H9 (cell line): ENCODE measurements at regions not wholly inside any gene's neighbourhood (a gene's known extent, or its start where the extent isn't known, plus 50 kb on each side); places are given as distances from the start of the nearest gene placed in this dataset.

Experiments used
- DNase-seq: peaks from one replicate; pipeline ENCODE4 v3.0.0-alpha.2; 2017
- H2AFZ ChIP-seq: one replicate; pipeline ENCODE4 v1.6.1; 2013; ENCODE audit warnings: mild to moderate bottlenecking, low read length, control low read depth, moderate library complexity
- H2AK5ac ChIP-seq: 2 replicates; pipeline ENCODE4 v1.6.1; 2013; ENCODE audit warnings: low read length, control low read depth, mixed read lengths; ENCODE audit not compliant: insufficient read length
- H2BK120ac ChIP-seq: one replicate; pipeline ENCODE4 v1.6.1; 2013; ENCODE audit warnings: low read depth, mild to moderate bottlenecking, low read length, control low read depth, inconsistent platforms; ENCODE audit not compliant: poor library complexity, severe bottlenecking
- H2BK12ac ChIP-seq: 2 replicates; pipeline ENCODE4 v1.6.1; 2013; ENCODE audit warnings: low read length, control low read depth, mixed read lengths, low read depth; ENCODE audit not compliant: insufficient read length
- H2BK15ac ChIP-seq: 2 replicates; pipeline ENCODE4 v1.6.1; 2013; ENCODE audit warnings: low read depth, low read length, control low read depth
- H2BK20ac ChIP-seq: one replicate; pipeline ENCODE4 v1.6.1; 2013; ENCODE audit warnings: low read depth, mild to moderate bottlenecking, low read length, control low read depth, inconsistent platforms; ENCODE audit not compliant: poor library complexity, severe bottlenecking
- H2BK5ac ChIP-seq: 2 replicates; pipeline ENCODE4 v1.6.1; 2013; ENCODE audit warnings: low read length, control low read depth, mixed read lengths; ENCODE audit not compliant: insufficient read length
- H3K14ac ChIP-seq: 2 replicates; pipeline ENCODE4 v1.6.1; 2013; ENCODE audit warnings: low read length, control low read depth; ENCODE audit not compliant: insufficient read depth
- H3K18ac ChIP-seq: 2 replicates; pipeline ENCODE4 v1.6.1; 2013; ENCODE audit warnings: low read depth, mild to moderate bottlenecking, mixed read lengths, low read length, control low read depth; ENCODE audit not compliant: insufficient read length
- H3K23ac ChIP-seq: 2 replicates; pipeline ENCODE4 v1.6.1; 2013; ENCODE audit warnings: low read length, control low read depth, mixed read lengths, low read depth; ENCODE audit not compliant: insufficient read length
- H3K23me2 ChIP-seq: 2 replicates; pipeline ENCODE4 v1.6.1; 2013; ENCODE audit warnings: low read depth, mild to moderate bottlenecking, mixed read lengths, low read length, control low read depth; ENCODE audit not compliant: insufficient read length, poor library complexity, severe bottlenecking
- H3K27ac ChIP-seq: 2 replicates; pipeline ENCODE4 v1.5.1; 2013; ENCODE audit warnings: low read length, control low read depth, mixed read lengths, low read depth; ENCODE audit not compliant: insufficient read length
- H3K27me3 ChIP-seq: 2 replicates; pipeline ENCODE4 v1.6.1; 2013; ENCODE audit warnings: low read length, control low read depth, inconsistent platforms; ENCODE audit not compliant: insufficient read depth
- H3K4ac ChIP-seq: 2 replicates; pipeline ENCODE4 v1.6.1; 2013; ENCODE audit warnings: low read depth, mild to moderate bottlenecking, control low read depth, inconsistent platforms, low read length, moderate library complexity
- H3K4me1 ChIP-seq: 2 replicates; pipeline ENCODE4 v1.6.1; 2013; ENCODE audit warnings: low read length, control low read depth, inconsistent platforms; ENCODE audit not compliant: insufficient read depth
- H3K4me2 ChIP-seq: 2 replicates; pipeline ENCODE4 v1.6.1; 2013; ENCODE audit warnings: low read length, control low read depth, mixed read lengths; ENCODE audit not compliant: insufficient read length, insufficient read depth
- H3K56ac ChIP-seq: 2 replicates; pipeline ENCODE4 v1.6.1; 2013; ENCODE audit warnings: low read depth, mild to moderate bottlenecking, mixed read lengths, low read length, control low read depth; ENCODE audit not compliant: insufficient read length
- H3K79me1 ChIP-seq: 2 replicates; pipeline ENCODE4 v1.6.1; 2013; ENCODE audit warnings: low read depth, mild to moderate bottlenecking, moderate library complexity, low read length, control low read depth, inconsistent platforms; ENCODE audit not compliant: insufficient read depth, poor library complexity, severe bottlenecking
- H3K79me2 ChIP-seq: 2 replicates; pipeline ENCODE4 v1.6.1; 2013; ENCODE audit warnings: low read length, control low read depth, inconsistent platforms; ENCODE audit not compliant: insufficient read depth
- H3K9ac ChIP-seq: 2 replicates; pipeline ENCODE4 v1.6.1; 2013; ENCODE audit warnings: low read length, control low read depth, mixed read lengths; ENCODE audit not compliant: insufficient read length; ENCODE audit errors: extremely low read depth
- H3K9me3 ChIP-seq: one replicate; pipeline ENCODE4 v1.6.1; 2013; ENCODE audit warnings: low read depth, low read length, inconsistent platforms; ENCODE audit not compliant: control insufficient read depth
- H3T11ph ChIP-seq: one replicate; pipeline ENCODE4 v1.6.1; 2013; ENCODE audit warnings: mild to moderate bottlenecking, low read length, control low read depth, inconsistent platforms
- H4K20me1 ChIP-seq: one replicate; pipeline ENCODE4 v1.6.1; 2013; ENCODE audit not compliant: control insufficient read depth, insufficient read length, insufficient read depth
- H4K5ac ChIP-seq: 2 replicates; pipeline ENCODE4 v1.6.1; 2013; ENCODE audit warnings: low read depth, mild to moderate bottlenecking, mixed read lengths, low read length, control low read depth; ENCODE audit not compliant: insufficient read length
- H4K8ac ChIP-seq: replicated peaks from 2 replicates; pipeline ENCODE4 v1.6.1; 2013; ENCODE audit warnings: low read length, control low read depth, mixed read lengths, low read depth; ENCODE audit not compliant: insufficient read length
- H4K91ac ChIP-seq: 2 replicates; pipeline ENCODE4 v1.6.1; 2013; ENCODE audit warnings: low read depth, mild to moderate bottlenecking, moderate library complexity, mixed read lengths, low read length, control low read depth; ENCODE audit not compliant: insufficient read length
- H3K27ac Mint-ChIP-seq, 3 experiments: 2 replicates in 2 of 3; 3 replicates in 1 of 3; pipeline ENCODE4 v1.8.0; 2020 to 2021; ENCODE audit warnings: mixed read lengths in 3 of 3, mild to moderate bottlenecking in 1 of 3, moderate library complexity in 1 of 3
- H3K27me3 Mint-ChIP-seq: 2 replicates; pipeline ENCODE4 v1.8.0; 2021; ENCODE audit warnings: low read depth, mild to moderate bottlenecking, moderate library complexity, mixed read lengths
- H3K36me3 Mint-ChIP-seq, 3 experiments: 2 replicates in 2 of 3; 3 replicates in 1 of 3; pipeline ENCODE4 v1.8.0; 2020 to 2021; ENCODE audit warnings: low read depth in 3 of 3, mixed read lengths in 3 of 3; ENCODE audit not compliant: insufficient read depth in 1 of 3
- H3K4me1 Mint-ChIP-seq, 2 experiments: 2 replicates each; pipeline ENCODE4 v1.8.0; 2020; ENCODE audit warnings: mixed read lengths in 2 of 2
- H3K4me3 Mint-ChIP-seq, 2 experiments: 2 replicates in 1 of 2; 3 replicates in 1 of 2; pipeline ENCODE4 v1.8.0; 2020 to 2021; ENCODE audit warnings: mild to moderate bottlenecking in 2 of 2, mixed read lengths in 2 of 2, moderate library complexity in 1 of 2
- H3K9me3 Mint-ChIP-seq, 2 experiments: 2 replicates in 1 of 2; 3 replicates in 1 of 2; pipeline ENCODE4 v1.8.0; 2020; ENCODE audit warnings: mild to moderate bottlenecking in 2 of 2, mixed read lengths in 2 of 2, moderate library complexity in 1 of 2
- CTCF ChIP-seq: fragments of 200-600 bp; sonication (generic); conservative IDR thresholded peaks from 3 replicates; pipeline ENCODE4 v1.8.0; 2021; ENCODE audit warnings: antibody characterized with exemption, mild to moderate bottlenecking
- WGBS: extraction: QIAGEN DNeasy Blood & Tissue Kit; methylation state at CpG from one replicate; pipeline ENCODE4 v1.1.7; 2013; ENCODE audit warnings: missing lambda C conversion rate, low lambda C conversion rate, mixed read lengths; ENCODE audit not compliant: insufficient read length; ENCODE audit errors: extremely low coverage; 5-methylcytosine and 5-hydroxymethylcytosine counted together

GRCh38 chr6:47383360-47383759, 73.7 kb upstream of the TNFRSF21 start:
- no peak overlapping the region for H3K4ac ChIP-seq
- no peaks in the 10 kb centered on the region for H3K9me3 ChIP-seq
- H2AK5ac ChIP-seq: no peak overlapping the region
- no peak overlapping the region for H2AFZ ChIP-seq
- no peak overlapping the region for H2BK5ac ChIP-seq
- TF ChIP-seq CTCF: no peak
- no peaks in the 10 kb centered on the region for H3K79me2 ChIP-seq
- no peaks in the 10 kb centered on the region for H3K27me3 Mint-ChIP-seq
- H3K27ac Mint-ChIP-seq: no peak overlapping the region
- no peak overlapping the region for H4K91ac ChIP-seq
- H2BK12ac ChIP-seq: no peak overlapping the region
- no peaks in the 10 kb centered on the region for H3K4me1 ChIP-seq
- H4K20me1 ChIP-seq: no peaks in the 10 kb centered on the region
- no CpG with 5 or more reads among the region's 1 CpG for WGBS
- DNase-seq: no peak
- H3K27ac ChIP-seq: no peak overlapping the region
- no peak overlapping the region for H3K18ac ChIP-seq
- H3K27me3 ChIP-seq: no peaks in the 10 kb centered on the region
- no peak overlapping the region for H4K8ac ChIP-seq
- no peak overlapping the region for H3K4me2 ChIP-seq
- no peak overlapping the region for H3K4me3 Mint-ChIP-seq
- no peak overlapping the region for H2BK15ac ChIP-seq
- H3T11ph ChIP-seq: no peak overlapping the region
- no peak overlapping the region for H3K23ac ChIP-seq
- no peak overlapping the region for H4K5ac ChIP-seq
- no peak overlapping the region for H3K14ac ChIP-seq
- H3K36me3 Mint-ChIP-seq: peaks cover 0 to 9% (median 1%) of the 10 kb centered on the region in 3 experiments; a peak in 3 of 7 replicates
- no peaks in the 10 kb centered on the region for H3K23me2 ChIP-seq
- H3K56ac ChIP-seq: no peak overlapping the region
- H2BK120ac ChIP-seq: no peak overlapping the region
- no peaks in the 10 kb centered on the region for H3K79me1 ChIP-seq
- peaks cover 7 to 13% of the 10 kb centered on the region in 2 experiments for H3K4me1 Mint-ChIP-seq
- no peak overlapping the region for H2BK20ac ChIP-seq
- H3K9me3 Mint-ChIP-seq: peaks cover 3 to 12% of the 10 kb centered on the region in 2 experiments; a peak in 4 of 5 replicates
- H3K9ac ChIP-seq: no peak overlapping the region
